ENCODE measurements at regions not wholly inside any gene's neighbourhood (a gene's known extent, or its start where the extent isn't known, plus 50 kb on each side); places are given as distances from the start of the nearest gene placed in this dataset.

DNA sequence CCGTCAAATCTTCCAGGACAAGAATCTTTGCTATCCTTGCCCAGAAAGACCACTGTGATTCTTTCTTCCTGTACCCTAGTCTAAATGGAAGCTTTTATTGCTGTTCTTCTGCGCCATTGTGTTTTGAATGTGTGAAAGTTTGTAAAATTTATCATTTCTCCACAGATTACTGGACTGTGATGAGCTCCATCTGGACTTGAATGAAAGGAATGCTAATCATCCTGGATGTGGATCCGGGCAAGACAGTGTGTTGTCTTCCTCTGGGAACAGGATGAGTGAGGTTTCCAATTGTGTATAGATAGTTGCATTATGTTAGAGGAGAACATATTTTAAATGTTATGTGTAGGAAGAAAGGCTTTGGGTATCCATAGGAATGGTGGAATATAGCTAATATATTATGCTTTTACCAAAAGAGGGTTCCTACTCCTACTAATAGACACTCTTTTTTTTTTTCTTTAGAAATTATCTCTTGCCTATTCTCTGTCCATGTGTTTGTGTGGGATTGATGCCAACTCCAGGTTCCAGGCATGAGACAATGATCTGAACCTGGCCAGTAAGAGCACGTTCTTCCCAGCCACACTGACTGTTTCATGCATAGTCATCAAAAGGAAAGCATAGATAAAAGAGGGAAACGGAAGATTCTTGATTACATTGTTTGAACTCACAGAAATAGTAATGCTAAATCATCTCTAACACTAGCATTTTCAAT is 803.6 kb upstream of the ADGRL3 start:
- H3K27ac ChIP-seq (ENCODE audit: control insufficient read depth, insufficient read depth), result no peak overlapping the region
- H3K9me3 ChIP-seq (replicated peaks; ENCODE audit: control insufficient read depth, insufficient read depth, low read length), result no peaks in the 10 kb centered on the region
- H2AFZ ChIP-seq (ENCODE audit: control insufficient read depth, low read depth, low read length), result no peak overlapping the region
- H4K20me1 ChIP-seq (ENCODE audit: control insufficient read depth, insufficient read depth), result no peaks in the 10 kb centered on the region
- ChIA-PET POLR2A (no interaction called here), CTCF (no interaction called here), RAD21 (ENCODE audit: unreplicated experiment) (no interaction called here), SMC1A (ENCODE audit: uncharacterized antibody, unreplicated experiment) (interaction anchor here (0.9 kb wide), 1 partner anchor 12 kb away, joined by 3 read pairs; no protein-coding TSS in a partner anchor)
- DNase-seq (ENCODE audit: low read depth, low spot score), result no peak
- FAIRE-seq, result no peak
- ATAC-seq, result no peak
- H3K4me1 ChIP-seq (ENCODE audit: control insufficient read depth, insufficient read depth, low read length), result no peaks in the 10 kb centered on the region
- intact Hi-C loops (cut with micrococcal nuclease; ENCODE audit: unreplicated experiment) (no loop called here), in situ Hi-C loops (cut with MboI) (no loop called here)
- no peak overlapping the region for H3K9ac ChIP-seq (ENCODE audit: control insufficient read depth, insufficient read depth, low read length)
- no peaks in the 10 kb centered on the region for H3K79me2 ChIP-seq (ENCODE audit: control insufficient read depth, insufficient read depth, low read length)
- no TSS peak for BruUV-seq (replicated peaks)
- no peaks in the 10 kb centered on the region for H3K27me3 ChIP-seq (replicated peaks in 1 of 2; ENCODE audit: control insufficient read depth in 2 of 2, insufficient read depth in 2 of 2, low read length in 1 of 2)
- H3K4me3 ChIP-seq, result no peak overlapping the region
- no peaks in the 10 kb centered on the region for H3K36me3 ChIP-seq (ENCODE audit: control insufficient read depth in 2 of 2, insufficient read depth in 2 of 2, low read length in 1 of 2)
- no peak overlapping the region for H3K4me2 ChIP-seq (ENCODE audit: control insufficient read depth, insufficient read depth)
- TF ChIP-seq TARDBP (IDR thresholded peaks at IDR 0.05; ENCODE audit: borderline replicate concordance) (no peak), ZBED1 (IDR thresholded peaks at IDR 0.05; ENCODE audit: borderline replicate concordance) (no peak), PAX5 (IDR thresholded peaks at IDR 0.05; ENCODE audit: borderline replicate concordance, low read depth, low read length) (no peak), NFIC (IDR thresholded peaks at IDR 0.05; ENCODE audit: low read depth, low read length) (no peak), CHD2 (IDR thresholded peaks at IDR 0.05; ENCODE audit: borderline replicate concordance, low read depth, low read length) (no peak)
- TF ChIP-seq, protein P1, sequence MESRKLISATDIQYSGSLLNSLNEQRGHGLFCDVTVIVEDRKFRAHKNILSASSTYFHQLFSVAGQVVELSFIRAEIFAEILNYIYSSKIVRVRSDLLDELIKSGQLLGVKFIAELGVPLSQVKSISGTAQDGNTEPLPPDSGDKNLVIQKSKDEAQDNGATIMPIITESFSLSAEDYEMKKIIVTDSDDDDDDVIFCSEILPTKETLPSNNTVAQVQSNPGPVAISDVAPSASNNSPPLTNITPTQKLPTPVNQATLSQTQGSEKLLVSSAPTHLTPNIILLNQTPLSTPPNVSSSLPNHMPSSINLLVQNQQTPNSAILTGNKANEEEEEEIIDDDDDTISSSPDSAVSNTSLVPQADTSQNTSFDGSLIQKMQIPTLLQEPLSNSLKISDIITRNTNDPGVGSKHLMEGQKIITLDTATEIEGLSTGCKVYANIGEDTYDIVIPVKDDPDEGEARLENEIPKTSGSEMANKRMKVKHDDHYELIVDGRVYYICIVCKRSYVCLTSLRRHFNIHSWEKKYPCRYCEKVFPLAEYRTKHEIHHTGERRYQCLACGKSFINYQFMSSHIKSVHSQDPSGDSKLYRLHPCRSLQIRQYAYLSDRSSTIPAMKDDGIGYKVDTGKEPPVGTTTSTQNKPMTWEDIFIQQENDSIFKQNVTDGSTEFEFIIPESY (IDR thresholded peaks at IDR 0.05), result no peak
- TF ChIP-seq, protein P2, sequence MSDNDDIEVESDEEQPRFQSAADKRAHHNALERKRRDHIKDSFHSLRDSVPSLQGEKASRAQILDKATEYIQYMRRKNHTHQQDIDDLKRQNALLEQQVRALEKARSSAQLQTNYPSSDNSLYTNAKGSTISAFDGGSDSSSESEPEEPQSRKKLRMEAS (IDR thresholded peaks at IDR 0.05; ENCODE audit: low read depth, low read length), result no peak
- TF ChIP-seq, protein P3, sequence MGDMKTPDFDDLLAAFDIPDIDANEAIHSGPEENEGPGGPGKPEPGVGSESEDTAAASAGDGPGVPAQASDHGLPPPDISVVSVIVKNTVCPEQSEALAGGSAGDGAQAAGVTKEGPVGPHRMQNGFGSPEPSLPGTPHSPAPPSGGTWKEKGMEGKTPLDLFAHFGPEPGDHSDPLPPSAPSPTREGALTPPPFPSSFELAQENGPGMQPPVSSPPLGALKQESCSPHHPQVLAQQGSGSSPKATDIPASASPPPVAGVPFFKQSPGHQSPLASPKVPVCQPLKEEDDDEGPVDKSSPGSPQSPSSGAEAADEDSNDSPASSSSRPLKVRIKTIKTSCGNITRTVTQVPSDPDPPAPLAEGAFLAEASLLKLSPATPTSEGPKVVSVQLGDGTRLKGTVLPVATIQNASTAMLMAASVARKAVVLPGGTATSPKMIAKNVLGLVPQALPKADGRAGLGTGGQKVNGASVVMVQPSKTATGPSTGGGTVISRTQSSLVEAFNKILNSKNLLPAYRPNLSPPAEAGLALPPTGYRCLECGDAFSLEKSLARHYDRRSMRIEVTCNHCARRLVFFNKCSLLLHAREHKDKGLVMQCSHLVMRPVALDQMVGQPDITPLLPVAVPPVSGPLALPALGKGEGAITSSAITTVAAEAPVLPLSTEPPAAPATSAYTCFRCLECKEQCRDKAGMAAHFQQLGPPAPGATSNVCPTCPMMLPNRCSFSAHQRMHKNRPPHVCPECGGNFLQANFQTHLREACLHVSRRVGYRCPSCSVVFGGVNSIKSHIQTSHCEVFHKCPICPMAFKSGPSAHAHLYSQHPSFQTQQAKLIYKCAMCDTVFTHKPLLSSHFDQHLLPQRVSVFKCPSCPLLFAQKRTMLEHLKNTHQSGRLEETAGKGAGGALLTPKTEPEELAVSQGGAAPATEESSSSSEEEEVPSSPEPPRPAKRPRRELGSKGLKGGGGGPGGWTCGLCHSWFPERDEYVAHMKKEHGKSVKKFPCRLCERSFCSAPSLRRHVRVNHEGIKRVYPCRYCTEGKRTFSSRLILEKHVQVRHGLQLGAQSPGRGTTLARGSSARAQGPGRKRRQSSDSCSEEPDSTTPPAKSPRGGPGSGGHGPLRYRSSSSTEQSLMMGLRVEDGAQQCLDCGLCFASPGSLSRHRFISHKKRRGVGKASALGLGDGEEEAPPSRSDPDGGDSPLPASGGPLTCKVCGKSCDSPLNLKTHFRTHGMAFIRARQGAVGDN (IDR thresholded peaks at IDR 0.05), result no peak
- TF ChIP-seq, protein P4, sequence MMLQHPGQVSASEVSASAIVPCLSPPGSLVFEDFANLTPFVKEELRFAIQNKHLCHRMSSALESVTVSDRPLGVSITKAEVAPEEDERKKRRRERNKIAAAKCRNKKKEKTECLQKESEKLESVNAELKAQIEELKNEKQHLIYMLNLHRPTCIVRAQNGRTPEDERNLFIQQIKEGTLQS (IDR thresholded peaks at IDR 0.05; ENCODE audit: borderline replicate concordance, extremely low read depth, low read depth, low read length), result no peak
- WGBS (ENCODE audit: insufficient coverage, insufficient replicate concordance, low lambda C conversion rate, missing lambda C conversion rate), result 7% methylated on average over 5 of the region's 5 CpGs

Measured in GM12878 (cell line).